ENCODE measurements at regions not wholly inside any gene's neighbourhood (a gene's known extent, or its start where the extent isn't known, plus 50 kb on each side); places are given as distances from the start of the nearest gene placed in this dataset.

DNA sequence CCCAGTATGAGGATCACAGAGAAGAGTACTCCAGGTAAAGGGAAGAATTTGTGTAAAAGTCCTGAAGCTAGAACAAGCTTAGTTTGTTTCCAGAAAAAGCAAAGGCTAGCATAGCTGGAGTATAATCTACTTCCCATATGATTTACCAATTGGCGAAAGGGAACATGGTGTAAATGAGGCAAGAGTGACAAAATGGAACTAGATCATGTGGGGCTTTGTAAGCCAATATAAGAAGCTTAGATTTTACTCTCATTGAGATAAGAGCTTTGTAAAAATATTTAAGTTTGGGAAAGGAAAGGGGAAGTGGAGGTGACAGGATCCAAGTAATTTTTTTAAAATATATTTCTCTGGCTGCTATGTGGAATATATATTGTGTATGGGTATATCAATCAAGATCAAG is 234.9 kb downstream of the KCTD12 start:
- TF ChIP-seq RNF2 (IDR thresholded peaks at IDR 0.05; ENCODE audit: borderline replicate concordance, low read depth, low read length, missing control alignments, poor library complexity, severe bottlenecking) (no peak), YY1 (IDR thresholded peaks at IDR 0.05; ENCODE audit: low read depth, low read length) (no peak), JUND (IDR thresholded peaks at IDR 0.05; ENCODE audit: low read length) (no peak), POLR2A (IDR thresholded peaks at IDR 0.05; ENCODE audit: control extremely low read depth in 1 of 2, low read depth in 2 of 2, low read length in 2 of 2) (no peak), BACH1 (IDR thresholded peaks at IDR 0.05; ENCODE audit: low read length) (no peak)
- TF ChIP-seq, protein P1, sequence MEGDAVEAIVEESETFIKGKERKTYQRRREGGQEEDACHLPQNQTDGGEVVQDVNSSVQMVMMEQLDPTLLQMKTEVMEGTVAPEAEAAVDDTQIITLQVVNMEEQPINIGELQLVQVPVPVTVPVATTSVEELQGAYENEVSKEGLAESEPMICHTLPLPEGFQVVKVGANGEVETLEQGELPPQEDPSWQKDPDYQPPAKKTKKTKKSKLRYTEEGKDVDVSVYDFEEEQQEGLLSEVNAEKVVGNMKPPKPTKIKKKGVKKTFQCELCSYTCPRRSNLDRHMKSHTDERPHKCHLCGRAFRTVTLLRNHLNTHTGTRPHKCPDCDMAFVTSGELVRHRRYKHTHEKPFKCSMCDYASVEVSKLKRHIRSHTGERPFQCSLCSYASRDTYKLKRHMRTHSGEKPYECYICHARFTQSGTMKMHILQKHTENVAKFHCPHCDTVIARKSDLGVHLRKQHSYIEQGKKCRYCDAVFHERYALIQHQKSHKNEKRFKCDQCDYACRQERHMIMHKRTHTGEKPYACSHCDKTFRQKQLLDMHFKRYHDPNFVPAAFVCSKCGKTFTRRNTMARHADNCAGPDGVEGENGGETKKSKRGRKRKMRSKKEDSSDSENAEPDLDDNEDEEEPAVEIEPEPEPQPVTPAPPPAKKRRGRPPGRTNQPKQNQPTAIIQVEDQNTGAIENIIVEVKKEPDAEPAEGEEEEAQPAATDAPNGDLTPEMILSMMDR (IDR thresholded peaks at IDR 0.05; ENCODE audit: control extremely low read depth in 1 of 3, insufficient read depth in 1 of 3, low read depth in 1 of 3, low read length in 3 of 3) = no peak

All from H1 (cell line).